MM.1S (cell line): ENCODE measurements at regions not wholly inside any gene's neighbourhood (a gene's known extent, or its start where the extent isn't known, plus 50 kb on each side); places are given as distances from the start of the nearest gene placed in this dataset.

Experiments used
- DNase-seq: peaks from one replicate; pipeline ENCODE4 v3.0.0-alpha.2; 2015
- H2AFZ ChIP-seq: fragments of 300-600 bp; sonication (generic); 2 replicates; pipeline ENCODE4 v1.6.0; 2016; ENCODE audit warnings: antibody characterized with exemption, low read length
- H3F3A ChIP-seq: fragments of 300-600 bp; sonication (generic); 2 replicates; pipeline ENCODE4 v1.6.1; 2016; ENCODE audit warnings: mild to moderate bottlenecking, antibody characterized with exemption, low read length, moderate library complexity, mixed read lengths; ENCODE audit not compliant: insufficient read depth
- H3K27ac ChIP-seq: fragments of 300-600 bp; sonication (generic); 2 replicates; pipeline ENCODE4 v1.5.1; 2016; ENCODE audit warnings: mild to moderate bottlenecking, low read length
- H3K27me3 ChIP-seq: fragments of 300-600 bp; sonication (generic); replicated peaks from 2 replicates; pipeline ENCODE4 v1.6.0; 2016; ENCODE audit warnings: low read length; ENCODE audit not compliant: insufficient read depth
- H3K36me3 ChIP-seq: fragments of 300-600 bp; sonication (generic); replicated peaks from 2 replicates; pipeline ENCODE4 v1.6.1; 2016; ENCODE audit warnings: mild to moderate bottlenecking, low read length, mixed read lengths; ENCODE audit not compliant: insufficient read depth
- H3K4me1 ChIP-seq: fragments of 300-600 bp; sonication (generic); 2 replicates; pipeline ENCODE4 v1.6.1; 2016; ENCODE audit warnings: low read length, mixed read lengths
- H3K4me2 ChIP-seq: fragments of 300-600 bp; sonication (generic); 2 replicates; pipeline ENCODE4 v1.6.0; 2016; ENCODE audit warnings: low read depth, low read length
- H3K4me3 ChIP-seq: fragments of 300-600 bp; sonication (generic); 2 replicates; pipeline ENCODE4 v1.5.1; 2016; ENCODE audit warnings: low read length, mixed read lengths
- H3K79me2 ChIP-seq: fragments of 300-600 bp; sonication (generic); 2 replicates; pipeline ENCODE4 v1.6.1; 2016; ENCODE audit warnings: mixed run types, low read length, mixed read lengths
- H3K9ac ChIP-seq: fragments of 300-600 bp; sonication (generic); 2 replicates; pipeline ENCODE4 v1.6.1; 2016; ENCODE audit warnings: low read length, mixed read lengths
- H3K9me2 ChIP-seq: fragments of 300-600 bp; sonication (generic); replicated peaks from 2 replicates; pipeline ENCODE4 v1.6.1; 2016; ENCODE audit warnings: mild to moderate bottlenecking, low read length, mixed read lengths; ENCODE audit not compliant: insufficient read depth
- H3K9me3 ChIP-seq: fragments of 300-600 bp; sonication (generic); replicated peaks from 2 replicates; pipeline ENCODE4 v1.6.1; 2016; ENCODE audit warnings: mild to moderate bottlenecking, low read length, mixed read lengths; ENCODE audit not compliant: insufficient read depth
- H4K20me1 ChIP-seq: fragments of 300-600 bp; sonication (generic); 2 replicates; pipeline ENCODE4 v1.6.1; 2016; ENCODE audit warnings: mild to moderate bottlenecking, low read length, moderate library complexity, mixed read lengths; ENCODE audit not compliant: insufficient read depth
- CTCF ChIP-seq: fragments of 300-600 bp; sonication (generic); IDR thresholded peaks from 2 replicates; pipeline ENCODE4 v1.5.1; 2016; ENCODE audit warnings: antibody characterized with exemption, low read length, mixed read lengths
- EZH2 ChIP-seq: fragments of 300-600 bp; sonication (generic); optimal IDR thresholded peaks from 2 replicates; pipeline ENCODE3; 2017; ENCODE audit warnings: low read depth, mild to moderate bottlenecking, antibody characterized with exemption, low read length, mixed read lengths
- EZH2phosphoT487 ChIP-seq: fragments of 300-600 bp; sonication (generic); IDR thresholded peaks from 2 replicates; pipeline ENCODE4 v1.6.1; 2018; ENCODE audit warnings: antibody characterized with exemption, low read length

GRCh38 chr1:55369474-55369873 is 154.3 kb upstream of the USP24 start:
- no peak overlapping the region for H3K9ac ChIP-seq
- no peaks in the 10 kb centered on the region for H3K9me2 ChIP-seq
- H3K4me2 ChIP-seq: no peak overlapping the region
- H3K4me3 ChIP-seq: no peak overlapping the region
- H3K9me3 ChIP-seq: no peaks in the 10 kb centered on the region
- no peaks in the 10 kb centered on the region for H4K20me1 ChIP-seq
- H3K4me1 ChIP-seq: no peaks in the 10 kb centered on the region
- H3K36me3 ChIP-seq: no peaks in the 10 kb centered on the region
- H3K27ac ChIP-seq: no peak overlapping the region
- DNase-seq: no peak
- no peaks in the 10 kb centered on the region for H3K79me2 ChIP-seq
- H3F3A ChIP-seq: no peaks in the 10 kb centered on the region
- H2AFZ ChIP-seq: no peak overlapping the region
- no peaks in the 10 kb centered on the region for H3K27me3 ChIP-seq
- TF ChIP-seq EZH2 (no peak), CTCF (no peak), EZH2phosphoT487 (no peak)

GRCh38 chr1:55368698-55369097 is 153.5 kb upstream of the USP24 start:
- no peak overlapping the region for H2AFZ ChIP-seq
- no peak overlapping the region for H3K9ac ChIP-seq
- H3K9me2 ChIP-seq: no peaks in the 10 kb centered on the region
- no peak overlapping the region for H3K4me3 ChIP-seq
- no peaks in the 10 kb centered on the region for H3K36me3 ChIP-seq
- no peak overlapping the region for H3K4me2 ChIP-seq
- H3K9me3 ChIP-seq: no peaks in the 10 kb centered on the region
- 0 out of 2 replicates have a peak, but pooled peaks cover 2% of the 10 kb centered on the region for H3F3A ChIP-seq
- H3K27me3 ChIP-seq: no peaks in the 10 kb centered on the region
- H3K4me1 ChIP-seq: peaks cover 6% of the 10 kb centered on the region
- H3K27ac ChIP-seq: no peak overlapping the region
- TF ChIP-seq EZH2phosphoT487: no peak
- no peak for TF ChIP-seq EZH2
- no peak for TF ChIP-seq CTCF
- no peak for DNase-seq
- H3K79me2 ChIP-seq: no peaks in the 10 kb centered on the region
- H4K20me1 ChIP-seq: no peaks in the 10 kb centered on the region

GRCh38 chr1:55367273-55367672 is 152.1 kb upstream of the USP24 start:
- H3F3A ChIP-seq: peaks cover 13% of the 10 kb centered on the region
- no peaks in the 10 kb centered on the region for H3K79me2 ChIP-seq
- H2AFZ ChIP-seq: no peak overlapping the region
- no peaks in the 10 kb centered on the region for H3K9me2 ChIP-seq
- no peak overlapping the region for H3K4me3 ChIP-seq
- no peaks in the 10 kb centered on the region for H4K20me1 ChIP-seq
- no peaks in the 10 kb centered on the region for H3K36me3 ChIP-seq
- no peaks in the 10 kb centered on the region for H3K27me3 ChIP-seq
- no peak overlapping the region for H3K4me2 ChIP-seq
- H3K9ac ChIP-seq: no peak overlapping the region
- no peaks in the 10 kb centered on the region for H3K9me3 ChIP-seq
- H3K4me1 ChIP-seq: peaks cover 20% of the 10 kb centered on the region
- H3K27ac ChIP-seq: no peak overlapping the region
- DNase-seq: no peak
- TF ChIP-seq CTCF: no peak
- TF ChIP-seq EZH2: no peak
- no peak for TF ChIP-seq EZH2phosphoT487
